ENCODE measurements at regions not wholly inside any gene's neighbourhood (a gene's known extent, or its start where the extent isn't known, plus 50 kb on each side); places are given as distances from the start of the nearest gene placed in this dataset.
"Not testable (repeated sequence)": the region's sequence is repeated elsewhere in the genome, so short reads cannot be mapped to it uniquely, and the experiment has no call there.

GRCh38 chrX:138778576-138778909 is 67.0 kb upstream of the FGF13 start:
- H3K27me3 ChIP-seq (ENCODE audit: control insufficient read depth in 1 of 2, insufficient read depth in 2 of 2, low read length in 2 of 2); intact Hi-C loops (cut with micrococcal nuclease; ENCODE audit: unreplicated experiment); H3K79me2 ChIP-seq (ENCODE audit: insufficient read depth, low read length); POLR2A ChIA-PET; H3K4me3 ChIP-seq (replicated peaks in 1 of 3; ENCODE audit: insufficient read depth in 1 of 3, low read depth in 2 of 3, low read length in 3 of 3); H3K4me2 ChIP-seq (ENCODE audit: low read depth, low read length); H3K4me1 ChIP-seq (ENCODE audit: insufficient read depth, low read length); ATAC-seq; H4K20me1 ChIP-seq (ENCODE audit: insufficient read depth, low read length); H3K9me3 ChIP-seq (ENCODE audit: low read length); H2AFZ ChIP-seq (ENCODE audit: low read length); CTCF ChIA-PET (ENCODE audit: low intra/inter-chr PET ratio, low total read pairs); H3K9ac ChIP-seq (ENCODE audit: insufficient read depth, low read depth, low read length); DNase-seq (ENCODE audit: low spot score); H3K36me3 ChIP-seq (replicated peaks in 1 of 2; ENCODE audit: control insufficient read depth in 1 of 2, insufficient read depth in 2 of 2, low read length in 2 of 2); H3K27ac ChIP-seq (ENCODE audit: extremely low read length, insufficient read depth, low read length); FAIRE-seq; BruUV-seq (replicated peaks): not testable (repeated sequence)
- WGBS (ENCODE audit: low lambda C conversion rate) = no CpG with 5 or more reads among the region's 14 CpGs
- TF ChIP-seq ZNF281 (CRISPR knock-in tag; IDR thresholded peaks at IDR 0.05; ENCODE audit: borderline replicate concordance) = peak; percentile 58; the same call in 1 of the 2 replicates
- in situ Hi-C loops (cut with HindIII; ENCODE audit: extremely low pct_ligation_motif_present, low pct_unique_long_range_greater_than_20kb) = loop anchor here (10.0 kb wide), 1 partner anchor 776 kb away; no protein-coding TSS in a partner anchor

- H3K4me3 ChIP-seq (replicated peaks in 1 of 3; ENCODE audit: insufficient read depth in 1 of 3, low read depth in 2 of 3, low read length in 3 of 3); H4K20me1 ChIP-seq (ENCODE audit: insufficient read depth, low read length); H3K9me3 ChIP-seq (ENCODE audit: low read length); H2AFZ ChIP-seq (ENCODE audit: low read length); H3K4me2 ChIP-seq (ENCODE audit: low read depth, low read length); FAIRE-seq; POLR2A ChIA-PET; DNase-seq (ENCODE audit: low spot score); H3K27me3 ChIP-seq (ENCODE audit: control insufficient read depth in 1 of 2, insufficient read depth in 2 of 2, low read length in 2 of 2); ATAC-seq; BruUV-seq (replicated peaks); H3K36me3 ChIP-seq (replicated peaks in 1 of 2; ENCODE audit: control insufficient read depth in 1 of 2, insufficient read depth in 2 of 2, low read length in 2 of 2); CTCF ChIA-PET (ENCODE audit: low intra/inter-chr PET ratio, low total read pairs); intact Hi-C loops (cut with micrococcal nuclease; ENCODE audit: unreplicated experiment); H3K9ac ChIP-seq (ENCODE audit: insufficient read depth, low read depth, low read length); H3K4me1 ChIP-seq (ENCODE audit: insufficient read depth, low read length); H3K27ac ChIP-seq (ENCODE audit: extremely low read length, insufficient read depth, low read length); H3K79me2 ChIP-seq (ENCODE audit: insufficient read depth, low read length): not testable (repeated sequence)
- 75% methylated on average over 7 of the region's 15 CpGs for WGBS (ENCODE audit: low lambda C conversion rate)
- in situ Hi-C loops (cut with HindIII; ENCODE audit: extremely low pct_ligation_motif_present, low pct_unique_long_range_greater_than_20kb) = loop anchor here (10.0 kb wide), 1 partner anchor 777 kb away; no protein-coding TSS in a partner anchor
These were observed 66.5 kb upstream of the FGF13 start for GRCh38 chrX:138777908-138778575.

Data from HepG2 (cell line).